NCI-H2227 (cell line): ENCODE measurements at regions not wholly inside any gene's neighbourhood (a gene's known extent, or its start where the extent isn't known, plus 50 kb on each side); places are given as distances from the start of the nearest gene placed in this dataset.
"Not testable (repeated sequence)": the region's sequence is repeated elsewhere in the genome, so short reads cannot be mapped to it uniquely, and the experiment has no call there.

Experiments used
- DNase-seq: peaks from one replicate; lab custom pipeline; 2025; ENCODE audit not compliant: unreplicated experiment; lab: John Stamatoyannopoulos, UW

DNA sequence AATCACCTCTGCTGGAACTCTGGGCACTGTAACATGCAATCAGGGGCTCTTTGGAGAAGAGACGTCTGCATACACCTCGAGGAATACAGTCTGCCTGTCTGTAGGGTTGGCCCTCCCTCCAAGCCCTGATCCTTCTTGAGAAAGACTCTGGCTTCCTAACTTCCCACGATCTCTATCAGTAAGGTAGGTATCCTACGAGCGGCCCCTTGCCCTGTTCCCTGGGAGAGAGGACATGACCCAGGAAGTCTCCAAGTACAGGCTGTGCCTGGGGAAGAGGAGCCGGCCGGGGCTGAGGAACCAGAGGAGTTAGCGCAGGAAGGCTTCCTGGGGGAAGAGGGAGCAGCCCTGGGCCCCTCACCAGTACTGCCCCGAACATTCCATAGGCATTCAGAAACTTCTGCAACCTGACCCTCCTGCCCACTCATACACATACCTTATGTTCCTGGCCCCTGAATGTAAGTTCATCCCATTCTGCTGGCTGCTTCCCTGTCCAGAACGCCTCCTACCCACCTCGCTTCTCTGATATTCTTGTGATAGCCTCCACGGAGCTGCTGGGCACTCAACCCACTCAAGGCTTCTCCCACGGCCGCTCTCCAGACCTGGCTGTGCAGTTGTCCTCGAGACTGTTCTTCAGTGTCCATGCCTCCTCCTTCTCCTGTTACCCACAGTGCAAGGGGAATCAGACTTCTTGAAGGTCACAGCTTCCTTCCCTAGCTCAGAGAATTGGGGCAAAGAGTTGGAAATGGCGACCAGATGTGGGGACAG, 116.1 kb downstream of the CYP26B1 start:
- no peak for DNase-seq

DNA sequence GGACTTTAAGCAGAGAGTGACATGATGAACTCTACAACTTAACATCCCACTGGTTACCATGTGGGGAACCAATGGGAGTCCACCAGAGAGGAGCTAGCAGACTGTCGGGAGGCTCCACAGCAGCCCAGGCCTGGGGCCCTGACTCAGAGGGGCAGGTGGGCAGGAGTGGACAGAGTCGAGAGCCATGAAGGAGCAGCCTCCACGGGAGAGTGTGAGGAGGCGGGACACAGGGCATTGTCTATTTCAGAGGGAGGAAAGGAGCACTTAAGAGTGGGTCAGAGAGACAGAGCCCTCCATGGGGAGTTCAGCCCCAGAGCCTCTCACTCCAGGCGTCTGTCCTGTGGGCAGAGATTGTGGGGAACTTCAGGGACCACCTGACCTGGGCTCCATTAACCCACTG, 118.7 kb downstream of the CYP26B1 start:
- no peak for DNase-seq

DNA sequence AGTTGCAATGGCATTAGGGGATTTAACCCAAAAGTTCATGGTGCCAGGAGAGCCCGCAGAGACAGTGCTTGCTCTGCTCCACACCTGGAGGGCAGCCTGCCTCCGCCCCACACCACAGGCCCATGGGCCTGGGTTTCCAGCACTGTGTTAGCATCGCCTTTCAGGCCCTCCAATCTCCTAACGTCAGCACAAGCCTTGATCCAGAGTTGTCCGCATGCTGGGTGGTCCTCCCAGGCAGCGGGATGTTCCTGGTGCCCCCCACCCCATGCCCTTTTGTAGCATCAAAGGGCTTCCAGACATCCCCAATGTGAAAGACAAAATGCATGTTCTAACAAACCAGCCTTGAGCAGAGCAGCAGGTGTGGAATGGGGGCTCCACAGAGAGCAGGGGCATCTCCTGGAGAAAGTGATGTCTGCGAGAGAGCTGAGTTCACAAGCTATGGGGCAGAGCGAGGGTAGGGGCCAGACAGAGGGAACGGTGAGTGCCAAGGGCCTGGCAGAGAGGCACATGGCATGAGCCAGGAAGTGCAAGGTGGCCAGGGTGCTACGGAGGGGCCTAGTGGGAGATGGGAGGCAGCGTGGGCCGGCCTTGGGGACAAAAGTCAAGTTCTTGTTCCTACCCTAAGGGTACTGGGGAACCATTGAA, 119.2 kb downstream of the CYP26B1 start:
- no peak for DNase-seq

GRCh38 chr2:72027426-72028161, 120.1 kb downstream of the CYP26B1 start:
- DNase-seq = no peak

GRCh38 chr2:72026819-72027425, 120.7 kb downstream of the CYP26B1 start:
- DNase-seq = no peak

- no peak for DNase-seq
Measured at GRCh38 chr2:72024451-72025175, 123.0 kb downstream of the CYP26B1 start.

- no peak for DNase-seq
Measured at GRCh38 chr2:72023678-72024390, 123.8 kb downstream of the CYP26B1 start.

- not testable (repeated sequence) for DNase-seq
Measured at GRCh38 chr2:72021371-72021770, 126.3 kb downstream of the CYP26B1 start.

GRCh38 chr2:72015266-72015665, 132.4 kb downstream of the CYP26B1 start:
- no peak for DNase-seq

DNA sequence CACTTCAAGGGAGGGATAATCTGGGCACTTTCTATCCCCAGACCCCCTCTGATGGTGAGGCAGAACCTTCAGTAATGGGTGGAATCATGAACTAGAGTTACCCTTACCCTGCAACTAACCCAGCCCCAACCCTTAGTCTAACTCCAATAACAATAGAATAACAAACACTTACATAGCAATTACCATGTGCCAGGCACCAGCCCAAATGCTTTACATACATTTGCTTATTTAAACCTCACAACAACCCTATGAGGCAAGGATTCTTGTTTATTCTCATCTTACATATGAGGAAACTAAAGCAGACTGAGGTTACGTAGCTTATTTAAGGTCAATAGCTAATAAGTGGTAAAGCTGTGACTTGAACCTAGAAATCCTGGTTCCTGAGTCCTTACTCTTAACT, 132.8 kb downstream of the CYP26B1 start:
- no peak for DNase-seq

- no peak for DNase-seq
Measured at GRCh38 chr2:72013726-72014125, 133.9 kb downstream of the CYP26B1 start.

- DNase-seq = no peak
Measured at GRCh38 chr2:72012886-72013574, 134.6 kb downstream of the CYP26B1 start.

DNA sequence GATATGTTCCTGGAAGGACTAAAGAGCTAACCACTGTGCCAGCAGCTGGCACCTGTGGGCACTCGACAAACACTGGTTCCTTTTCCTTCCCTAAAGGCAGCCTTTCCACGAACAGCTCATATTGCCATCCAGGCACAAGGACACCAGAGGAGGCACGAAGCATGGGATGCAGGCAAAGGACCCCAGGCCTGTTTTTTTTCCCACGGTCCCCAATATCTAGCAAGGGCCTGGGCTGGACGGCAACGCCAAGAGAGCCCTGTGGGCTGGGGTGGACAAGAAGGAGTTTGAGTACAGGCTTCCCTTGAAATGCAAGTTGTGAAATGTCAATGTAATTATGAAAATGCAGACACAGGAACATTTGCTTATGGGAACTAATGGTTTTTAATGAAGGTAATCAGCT, 135.9 kb downstream of the CYP26B1 start:
- no peak for DNase-seq

- no peak for DNase-seq
Measured at GRCh38 chr2:72011370-72011689, 136.3 kb downstream of the CYP26B1 start.

GRCh38 chr2:72010647-72011369, 136.9 kb downstream of the CYP26B1 start:
- DNase-seq = no peak

GRCh38 chr2:72008608-72009007, 139.1 kb downstream of the CYP26B1 start:
- DNase-seq = no peak

GRCh38 chr2:72007402-72007801, 140.3 kb downstream of the CYP26B1 start:
- no peak for DNase-seq

DNA sequence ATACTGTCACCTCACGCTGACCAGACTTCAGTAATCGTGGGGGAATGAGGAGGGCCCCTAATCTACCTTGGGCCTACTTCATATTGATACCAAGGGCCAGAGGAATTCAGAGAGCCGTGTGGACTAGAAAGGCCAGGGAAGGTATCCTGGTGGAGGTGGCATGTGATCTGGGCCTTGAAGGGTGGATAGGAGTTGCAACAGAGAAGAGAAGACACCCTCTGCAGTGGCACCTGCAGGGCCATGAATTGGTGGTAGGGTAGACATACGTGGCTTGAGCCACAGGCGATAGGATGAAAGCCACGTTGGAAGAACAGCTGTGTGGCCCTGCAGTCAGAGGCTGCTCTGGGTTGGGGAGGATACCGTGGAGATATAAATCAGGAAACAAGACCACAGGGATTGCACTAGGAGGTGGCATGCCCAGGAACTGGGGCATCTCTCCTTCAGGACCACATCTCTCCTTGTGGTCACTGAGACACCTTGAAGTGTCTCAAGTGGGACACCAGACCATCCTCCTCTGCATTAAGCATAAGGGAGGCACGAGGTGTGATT, 141.4 kb downstream of the CYP26B1 start:
- no peak for DNase-seq

GRCh38 chr2:72004976-72005375, 142.7 kb downstream of the CYP26B1 start:
- DNase-seq = no peak
